ENCODE measurements at regions not wholly inside any gene's neighbourhood (a gene's known extent, or its start where the extent isn't known, plus 50 kb on each side); places are given as distances from the start of the nearest gene placed in this dataset.

DNA sequence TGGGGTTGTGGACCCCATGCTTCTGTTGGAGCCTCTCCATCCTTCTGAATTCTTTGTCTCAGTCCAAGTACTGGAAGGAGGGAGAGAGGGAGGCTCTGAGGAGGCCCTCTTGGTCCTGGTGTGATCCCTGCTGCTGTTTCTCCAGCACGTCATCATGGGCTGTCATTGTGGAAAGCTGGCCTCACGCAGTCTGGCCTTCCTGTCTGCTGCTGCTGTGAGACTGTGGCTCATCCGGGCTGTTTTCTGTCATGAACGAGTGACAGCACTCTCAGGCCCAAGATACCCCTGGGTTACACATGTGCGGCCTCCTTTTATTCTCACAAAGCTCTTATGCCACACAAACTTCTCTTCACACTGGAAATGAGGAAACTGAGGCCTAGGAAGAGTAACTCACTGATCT lies 499.3 kb downstream of the CCDC171 start:
- Mint-ChIP-seq H3K36me3 (ENCODE audit: low read depth) (no peaks in the 10 kb centered on the region), H3K4me3 (no peak overlapping the region), H3K27ac (no peak overlapping the region), H3K9me3 (peaks cover 2% of the 10 kb centered on the region), H3K27me3 (no peaks in the 10 kb centered on the region), H3K4me1 (ENCODE audit: low read depth) (no peaks in the 10 kb centered on the region)
- ChIA-PET CTCF (no interaction called here), POLR2A (no interaction called here)
- no peaks in the 10 kb centered on the region for H3K36me3 ChIP-seq (ENCODE audit: insufficient read depth, low read length)
- no peak overlapping the region for H3K27ac ChIP-seq (ENCODE audit: low read depth in 1 of 2, low read length in 2 of 2)
- H3K4me1 ChIP-seq (ENCODE audit: insufficient read depth, low read length) = no peaks in the 10 kb centered on the region
- no peak overlapping the region for H3K4me3 ChIP-seq (ENCODE audit: low read length)
- intact Hi-C loops (cut with DNase I, micrococcal nuclease) = no loop called here
- TF ChIP-seq, protein P1, sequence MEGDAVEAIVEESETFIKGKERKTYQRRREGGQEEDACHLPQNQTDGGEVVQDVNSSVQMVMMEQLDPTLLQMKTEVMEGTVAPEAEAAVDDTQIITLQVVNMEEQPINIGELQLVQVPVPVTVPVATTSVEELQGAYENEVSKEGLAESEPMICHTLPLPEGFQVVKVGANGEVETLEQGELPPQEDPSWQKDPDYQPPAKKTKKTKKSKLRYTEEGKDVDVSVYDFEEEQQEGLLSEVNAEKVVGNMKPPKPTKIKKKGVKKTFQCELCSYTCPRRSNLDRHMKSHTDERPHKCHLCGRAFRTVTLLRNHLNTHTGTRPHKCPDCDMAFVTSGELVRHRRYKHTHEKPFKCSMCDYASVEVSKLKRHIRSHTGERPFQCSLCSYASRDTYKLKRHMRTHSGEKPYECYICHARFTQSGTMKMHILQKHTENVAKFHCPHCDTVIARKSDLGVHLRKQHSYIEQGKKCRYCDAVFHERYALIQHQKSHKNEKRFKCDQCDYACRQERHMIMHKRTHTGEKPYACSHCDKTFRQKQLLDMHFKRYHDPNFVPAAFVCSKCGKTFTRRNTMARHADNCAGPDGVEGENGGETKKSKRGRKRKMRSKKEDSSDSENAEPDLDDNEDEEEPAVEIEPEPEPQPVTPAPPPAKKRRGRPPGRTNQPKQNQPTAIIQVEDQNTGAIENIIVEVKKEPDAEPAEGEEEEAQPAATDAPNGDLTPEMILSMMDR (IDR thresholded peaks at IDR 0.05) = no peak
- no peaks in the 10 kb centered on the region for H3K9me3 ChIP-seq (ENCODE audit: control insufficient read depth in 1 of 2, insufficient read depth in 1 of 2, low read length in 2 of 2)
- no peak for DNase-seq
- H3K27me3 ChIP-seq (ENCODE audit: control insufficient read depth in 1 of 2, insufficient read depth in 2 of 2, low read length in 2 of 2) = no peaks in the 10 kb centered on the region
- no peak for ATAC-seq (ENCODE audit: poor library complexity)

DNA sequence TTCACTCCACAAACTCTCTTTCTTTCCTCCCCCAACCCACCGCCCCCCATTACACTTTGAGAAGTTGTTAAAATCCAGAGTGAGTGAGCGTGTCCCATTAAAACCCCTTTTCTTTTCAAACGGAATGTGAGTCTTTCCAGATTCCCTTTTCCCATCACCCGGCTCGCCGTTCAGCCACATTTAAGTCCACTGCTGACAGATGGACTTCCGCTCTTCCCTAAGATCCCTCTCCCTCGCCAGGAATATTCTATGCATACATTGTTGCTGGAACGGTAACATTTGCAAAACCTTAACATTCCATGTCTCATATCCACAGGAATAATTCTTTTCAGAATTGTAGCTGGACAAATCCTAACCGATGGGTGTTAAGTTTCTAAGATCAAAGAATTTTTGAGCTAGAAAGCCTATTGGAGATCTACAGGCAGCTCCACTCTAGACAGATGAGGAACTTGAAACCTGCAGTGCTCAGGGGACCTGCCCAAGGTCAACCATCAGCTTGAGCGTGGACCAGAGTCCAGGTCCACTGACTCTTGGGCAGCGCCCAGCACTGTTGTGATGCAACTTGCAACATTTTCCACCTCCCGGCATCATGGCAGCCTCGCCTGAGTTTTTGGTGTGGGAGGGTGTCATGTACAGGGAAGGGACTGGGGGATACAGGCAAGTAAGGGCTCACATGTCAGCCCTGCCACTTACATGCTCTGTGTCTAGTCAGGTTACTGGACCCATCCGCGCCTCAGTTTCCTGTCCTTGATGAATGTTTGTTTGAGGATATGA lies 500.1 kb downstream of the CCDC171 start:
- POLR2A ChIA-PET = no interaction called here
- TF ChIP-seq, protein P1 (IDR thresholded peaks at IDR 0.05) = no peak

DNA sequence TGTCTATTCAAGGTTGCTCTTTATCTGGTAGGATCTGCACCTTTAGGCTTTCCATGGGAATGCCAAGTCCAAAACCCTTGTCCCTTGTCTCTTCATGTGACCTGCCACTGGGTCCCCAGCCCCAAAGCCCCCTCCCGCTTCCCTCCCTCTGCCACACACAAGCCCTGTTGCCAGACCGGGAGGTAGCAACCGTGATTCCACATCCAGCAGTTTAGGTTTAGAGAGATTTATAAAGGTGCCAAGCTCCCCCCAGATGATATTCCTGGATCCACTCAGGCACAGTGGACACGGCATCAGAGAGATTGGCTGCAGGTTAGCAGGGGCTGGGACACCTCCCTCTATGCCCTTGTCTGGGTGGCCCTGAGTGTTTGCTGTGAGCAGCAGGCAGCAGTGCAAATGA lies 504.7 kb downstream of the CCDC171 start:
- DNase-seq (no peak), ATAC-seq (ENCODE audit: poor library complexity) (no peak)
- Mint-ChIP-seq H3K36me3 (ENCODE audit: low read depth) (no peaks in the 10 kb centered on the region), H3K27ac (no peak overlapping the region), H3K4me1 (ENCODE audit: low read depth) (peaks cover 15% of the 10 kb centered on the region), H3K27me3 (no peaks in the 10 kb centered on the region), H3K9me3 (no peaks in the 10 kb centered on the region), H3K4me3 (no peak overlapping the region)
- TF ChIP-seq, protein P1 (IDR thresholded peaks at IDR 0.05) = no peak
- Histone ChIP-seq H3K4me3 (ENCODE audit: low read length) (no peak overlapping the region), H3K4me1 (ENCODE audit: insufficient read depth, low read length) (no peaks in the 10 kb centered on the region), H3K27ac (ENCODE audit: low read depth in 1 of 2, low read length in 2 of 2) (no peak overlapping the region), H3K9me3 (ENCODE audit: control insufficient read depth in 1 of 2, insufficient read depth in 1 of 2, low read length in 2 of 2) (peaks cover 0 to 5% of the 10 kb centered on the region in 2 experiments), H3K36me3 (ENCODE audit: insufficient read depth, low read length) (no peaks in the 10 kb centered on the region), H3K27me3 (ENCODE audit: control insufficient read depth in 1 of 2, insufficient read depth in 2 of 2, low read length in 2 of 2) (no peaks in the 10 kb centered on the region)
- intact Hi-C loops (cut with DNase I, micrococcal nuclease) = no loop called here
- ChIA-PET CTCF (no interaction called here), POLR2A (no interaction called here)

More for the DNA sequence above, 500.1 kb downstream of the CCDC171 start:
- CTCF ChIA-PET = no interaction called here
- Histone ChIP-seq H3K9me3 (ENCODE audit: control insufficient read depth in 1 of 2, insufficient read depth in 1 of 2, low read length in 2 of 2) (no peaks in the 10 kb centered on the region), H3K27me3 (ENCODE audit: control insufficient read depth in 1 of 2, insufficient read depth in 2 of 2, low read length in 2 of 2) (no peaks in the 10 kb centered on the region), H3K4me1 (ENCODE audit: insufficient read depth, low read length) (no peaks in the 10 kb centered on the region), H3K36me3 (ENCODE audit: insufficient read depth, low read length) (no peaks in the 10 kb centered on the region), H3K27ac (ENCODE audit: low read depth in 1 of 2, low read length in 2 of 2) (no peak overlapping the region), H3K4me3 (ENCODE audit: low read length) (no peak overlapping the region)
- Mint-ChIP-seq H3K27ac (no peak overlapping the region), H3K4me3 (no peak overlapping the region), H3K4me1 (ENCODE audit: low read depth) (peaks cover 3% of the 10 kb centered on the region), H3K27me3 (no peaks in the 10 kb centered on the region), H3K36me3 (ENCODE audit: low read depth) (no peaks in the 10 kb centered on the region), H3K9me3 (no peaks in the 10 kb centered on the region)
- DNase-seq = no peak
- intact Hi-C loops (cut with DNase I, micrococcal nuclease) = no loop called here
- ATAC-seq (ENCODE audit: poor library complexity) = no peak

Data from CD4-positive, alpha-beta T cell (primary cell).